Naive thymus-derived CD4-positive, alpha-beta T cell (primary cell): ENCODE measurements at regions not wholly inside any gene's neighbourhood (a gene's known extent, or its start where the extent isn't known, plus 50 kb on each side); places are given as distances from the start of the nearest gene placed in this dataset.

Source experiments
- ATAC-seq: fragments of 150-1000 bp; cut with Tn5 transposase; 2 replicates; pipeline ENCODE4 v1.10.0; 2021; ENCODE audit warnings: mild to moderate bottlenecking, moderate library complexity
- CTCF ChIA-PET: fragments of 350-600 bp; sonication (Branson Sonifier 250); formaldehyde crosslinking; loops from one replicate; lab custom pipeline; 2021; ENCODE audit warnings: antibody characterized with exemption; lab: Charles Lee
- POLR2A ChIA-PET: fragments of 350-600 bp; sonication (Branson Sonifier 250); formaldehyde crosslinking; loops from one replicate; lab custom pipeline; 2021; ENCODE audit warnings: antibody characterized with exemption, inconsistent platforms; lab: Charles Lee
- DNase-seq, 9 donors: peaks; one replicate each; pipeline versions ENCODE4 v3.0.0 to v3.0.0-alpha.2; 2020 to 2022; ENCODE audit warnings: mixed read lengths in 1 of 9
- H3K27ac ChIP-seq: one replicate; pipeline ENCODE4 v1.7.0; 2013; ENCODE audit warnings: mild to moderate bottlenecking, low read depth, low read length, moderate library complexity
- H3K27me3 ChIP-seq, 2 donors: one replicate each; pipeline ENCODE4 v1.7.0; 2013; ENCODE audit warnings: low read length in 2 of 2, mild to moderate bottlenecking in 2 of 2, moderate library complexity in 2 of 2; ENCODE audit not compliant: control insufficient read depth in 2 of 2, insufficient read depth in 2 of 2
- H3K36me3 ChIP-seq, 3 experiments: 1 replicate in 2 of 3; 2 replicates in 1 of 3; pipeline ENCODE4 v1.7.0; 2013; ENCODE audit warnings: low read length in 3 of 3, mild to moderate bottlenecking in 3 of 3, moderate library complexity in 1 of 3; ENCODE audit not compliant: insufficient read depth in 3 of 3, control insufficient read depth in 2 of 3
- H3K4me1 ChIP-seq, 2 donors: one replicate each; pipeline ENCODE4 v1.7.0; 2013; ENCODE audit warnings: low read length in 2 of 2, mild to moderate bottlenecking in 2 of 2, moderate library complexity in 1 of 2; ENCODE audit not compliant: control insufficient read depth in 2 of 2, insufficient read depth in 2 of 2
- H3K4me3 ChIP-seq: 2 replicates; pipeline ENCODE4 v1.7.0; 2013; ENCODE audit warnings: mild to moderate bottlenecking, low read length
- H3K9me3 ChIP-seq, 3 experiments: 1 replicate in 2 of 3; 2 replicates in 1 of 3; pipeline ENCODE4 v1.7.0; 2013; ENCODE audit warnings: low read length in 3 of 3; ENCODE audit not compliant: control insufficient read depth in 2 of 3
- H3K27ac Mint-ChIP-seq, 9 donors: one replicate each; pipeline ENCODE4 v1.8.0; 2020 to 2022; ENCODE audit warnings: mixed read lengths in 9 of 9, mild to moderate bottlenecking in 8 of 9, moderate library complexity in 5 of 9, inconsistent platforms in 2 of 9
- H3K27me3 Mint-ChIP-seq, 5 donors: one replicate each; pipeline ENCODE4 v1.8.0; 2021 to 2022; ENCODE audit warnings: mixed read lengths in 5 of 5, mild to moderate bottlenecking in 1 of 5
- H3K36me3 Mint-ChIP-seq, 5 donors: one replicate each; pipeline ENCODE4 v1.8.0; 2020 to 2022; ENCODE audit warnings: mixed read lengths in 5 of 5, mild to moderate bottlenecking in 3 of 5, inconsistent platforms in 1 of 5
- H3K4me1 Mint-ChIP-seq, 7 donors: one replicate each; pipeline ENCODE4 v1.8.0; 2020 to 2022; ENCODE audit warnings: mixed read lengths in 7 of 7, mild to moderate bottlenecking in 3 of 7, inconsistent platforms in 1 of 7
- H3K4me3 Mint-ChIP-seq, 10 donors: one replicate each; pipeline ENCODE4 v1.8.0; 2020 to 2022; ENCODE audit warnings: mild to moderate bottlenecking in 10 of 10, mixed read lengths in 10 of 10, moderate library complexity in 6 of 10, inconsistent platforms in 2 of 10
- H3K9me3 Mint-ChIP-seq, 11 donors: one replicate each; pipeline ENCODE4 v1.8.0; 2020 to 2022; ENCODE audit warnings: mixed read lengths in 11 of 11, mild to moderate bottlenecking in 4 of 11, inconsistent platforms in 1 of 11, moderate library complexity in 1 of 11
- intact Hi-C, 2 donors: fragments of 100-400 bp; cut with micrococcal nuclease; formaldehyde crosslinking; loops; one replicate each; pipeline ENCODE4 v1.15.1; 2023

GRCh38 chr3:124283652-124284023 is 291.7 kb upstream of the ROPN1 start:
- Histone ChIP-seq H3K9me3 (no peaks in the 10 kb centered on the region), H3K4me1 (no peaks in the 10 kb centered on the region), H3K27ac (no peak overlapping the region), H3K27me3 (no peaks in the 10 kb centered on the region), H3K4me3 (no peak overlapping the region), H3K36me3 (no peaks in the 10 kb centered on the region)
- Mint-ChIP-seq H3K36me3 (peaks cover 0 to 6% (median 0%) of the 10 kb centered on the region in 5 donors), H3K4me1 (no peaks in the 10 kb centered on the region), H3K4me3 (no peak overlapping the region), H3K27me3 (peaks cover 3 to 47% (median 27%) of the 10 kb centered on the region in 5 donors), H3K27ac (no peak overlapping the region), H3K9me3 (peaks cover 0 to 7% (median 0%) of the 10 kb centered on the region in 11 donors)
- ChIA-PET CTCF (no interaction called here), POLR2A (no interaction called here)
- DNase-seq (no peak), ATAC-seq (no peak)
- intact Hi-C loops: no loop called here

- Histone ChIP-seq H3K4me1 (no peaks in the 10 kb centered on the region), H3K4me3 (no peak overlapping the region), H3K9me3 (no peaks in the 10 kb centered on the region), H3K36me3 (no peaks in the 10 kb centered on the region), H3K27ac (no peak overlapping the region), H3K27me3 (no peaks in the 10 kb centered on the region)
- no peaks in the 10 kb centered on the region for H3K4me1 Mint-ChIP-seq
- CTCF ChIA-PET: no interaction called here
- no peak overlapping the region for H3K4me3 Mint-ChIP-seq
- intact Hi-C loops: no loop called here
- no peak overlapping the region for H3K27ac Mint-ChIP-seq
- H3K36me3 Mint-ChIP-seq: peaks cover 0 to 12% (median 0%) of the 10 kb centered on the region in 5 donors
- ATAC-seq (no peak), DNase-seq (no peak)
- POLR2A ChIA-PET: no interaction called here
- H3K9me3 Mint-ChIP-seq: peaks cover 0 to 11% (median 1%) of the 10 kb centered on the region in 11 donors
- H3K27me3 Mint-ChIP-seq: peaks cover 11 to 40% (median 32%) of the 10 kb centered on the region in 5 donors
Observed at GRCh38 chr3:124288996-124289395, 297.1 kb upstream of the ROPN1 start.

GRCh38 chr3:124291008-124291407 is 299.1 kb upstream of the ROPN1 start:
- DNase-seq (no peak), ATAC-seq (no peak)
- Histone ChIP-seq H3K36me3 (no peaks in the 10 kb centered on the region), H3K27ac (no peak overlapping the region), H3K4me1 (no peaks in the 10 kb centered on the region), H3K4me3 (no peak overlapping the region), H3K9me3 (no peaks in the 10 kb centered on the region), H3K27me3 (no peaks in the 10 kb centered on the region)
- ChIA-PET POLR2A (no interaction called here), CTCF (interaction anchor here (0.5 kb wide), 1 partner anchor 176 kb away, joined by 3 read pairs; no protein-coding TSS in a partner anchor)
- H3K27ac Mint-ChIP-seq: no peak overlapping the region
- intact Hi-C loops: no loop called here
- H3K27me3 Mint-ChIP-seq: peaks cover 11 to 33% (median 28%) of the 10 kb centered on the region in 5 donors
- no peak overlapping the region for H3K4me3 Mint-ChIP-seq
- H3K4me1 Mint-ChIP-seq: no peaks in the 10 kb centered on the region
- H3K36me3 Mint-ChIP-seq: peaks cover 0 to 12% (median 0%) of the 10 kb centered on the region in 5 donors
- H3K9me3 Mint-ChIP-seq: peaks cover 0 to 11% (median 1%) of the 10 kb centered on the region in 11 donors

GRCh38 chr3:124292329-124292728 is 300.4 kb upstream of the ROPN1 start:
- no peaks in the 10 kb centered on the region for H3K9me3 ChIP-seq
- no peak overlapping the region for H3K4me3 Mint-ChIP-seq
- DNase-seq: no peak
- POLR2A ChIA-PET: no interaction called here
- no peak overlapping the region for H3K4me3 ChIP-seq
- CTCF ChIA-PET: no interaction called here
- no peak overlapping the region for H3K27ac Mint-ChIP-seq
- no peaks in the 10 kb centered on the region for H3K27me3 ChIP-seq
- H3K4me1 ChIP-seq: no peaks in the 10 kb centered on the region
- no peaks in the 10 kb centered on the region for H3K4me1 Mint-ChIP-seq
- ATAC-seq: no peak
- intact Hi-C loops: no loop called here
- peaks cover 0 to 12% (median 0%) of the 10 kb centered on the region in 5 donors for H3K36me3 Mint-ChIP-seq
- peaks cover 0 to 11% (median 1%) of the 10 kb centered on the region in 11 donors for H3K9me3 Mint-ChIP-seq
- peaks cover 11 to 40% (median 34%) of the 10 kb centered on the region in 5 donors for H3K27me3 Mint-ChIP-seq
- H3K27ac ChIP-seq: no peak overlapping the region
- no peaks in the 10 kb centered on the region for H3K36me3 ChIP-seq

GRCh38 chr3:124293584-124293983 is 301.7 kb upstream of the ROPN1 start:
- ChIA-PET CTCF (interaction anchor here (0.7 kb wide), 1 partner anchor 267 kb away, joined by 3 read pairs; no protein-coding TSS in a partner anchor), POLR2A (no interaction called here)

GRCh38 chr3:124295362-124295761 is 303.4 kb upstream of the ROPN1 start:
- H3K4me1 ChIP-seq: no peaks in the 10 kb centered on the region
- H3K27me3 ChIP-seq: no peaks in the 10 kb centered on the region
- no peaks in the 10 kb centered on the region for H3K36me3 ChIP-seq
- H3K27ac Mint-ChIP-seq: no peak overlapping the region
- no peak overlapping the region for H3K4me3 Mint-ChIP-seq
- no peak for DNase-seq
- ChIA-PET POLR2A (no interaction called here), CTCF (no interaction called here)
- H3K4me3 ChIP-seq: no peak overlapping the region
- no peaks in the 10 kb centered on the region for H3K36me3 Mint-ChIP-seq
- no peaks in the 10 kb centered on the region for H3K4me1 Mint-ChIP-seq
- no peak for ATAC-seq
- H3K9me3 Mint-ChIP-seq: peaks cover 0 to 2% (median 0%) of the 10 kb centered on the region in 11 donors
- H3K27me3 Mint-ChIP-seq: peaks cover 5 to 36% (median 29%) of the 10 kb centered on the region in 5 donors
- no peaks in the 10 kb centered on the region for H3K9me3 ChIP-seq
- no peak overlapping the region for H3K27ac ChIP-seq
- intact Hi-C loops: no loop called here

More at GRCh38 chr3:124293584-124293983, 301.7 kb upstream of the ROPN1 start:
- H3K4me3 Mint-ChIP-seq: no peak overlapping the region
- DNase-seq (no peak), ATAC-seq (no peak)
- H3K4me1 ChIP-seq: no peaks in the 10 kb centered on the region
- no peaks in the 10 kb centered on the region for H3K4me1 Mint-ChIP-seq
- H3K9me3 ChIP-seq: no peaks in the 10 kb centered on the region
- H3K27me3 ChIP-seq: no peaks in the 10 kb centered on the region
- peaks cover 9 to 36% (median 27%) of the 10 kb centered on the region in 5 donors for H3K27me3 Mint-ChIP-seq
- no peak overlapping the region for H3K4me3 ChIP-seq
- peaks cover 0 to 7% (median 0%) of the 10 kb centered on the region in 11 donors for H3K9me3 Mint-ChIP-seq
- H3K27ac ChIP-seq: no peak overlapping the region
- H3K36me3 ChIP-seq: no peaks in the 10 kb centered on the region
- H3K36me3 Mint-ChIP-seq: peaks cover 0 to 7% (median 0%) of the 10 kb centered on the region in 5 donors
- intact Hi-C loops: no loop called here
- no peak overlapping the region for H3K27ac Mint-ChIP-seq

GRCh38 chr3:124296406-124296805 is 304.5 kb upstream of the ROPN1 start:
- no peak overlapping the region for H3K27ac ChIP-seq
- H3K36me3 ChIP-seq: no peaks in the 10 kb centered on the region
- Mint-ChIP-seq H3K27me3 (peaks cover 5 to 34% (median 31%) of the 10 kb centered on the region in 5 donors), H3K36me3 (no peaks in the 10 kb centered on the region), H3K27ac (no peak overlapping the region), H3K4me1 (no peaks in the 10 kb centered on the region), H3K9me3 (peaks cover 0 to 2% (median 0%) of the 10 kb centered on the region in 11 donors), H3K4me3 (no peak overlapping the region)
- ATAC-seq (no peak), DNase-seq (no peak)
- no peaks in the 10 kb centered on the region for H3K27me3 ChIP-seq
- H3K4me3 ChIP-seq: no peak overlapping the region
- intact Hi-C loops: no loop called here
- H3K9me3 ChIP-seq: no peaks in the 10 kb centered on the region
- ChIA-PET POLR2A (no interaction called here), CTCF (no interaction called here)
- no peaks in the 10 kb centered on the region for H3K4me1 ChIP-seq
